Retinal pigment epithelial cell (primary cell): ENCODE measurements at regions not wholly inside any gene's neighbourhood (a gene's known extent, or its start where the extent isn't known, plus 50 kb on each side); places are given as distances from the start of the nearest gene placed in this dataset.
"Not testable (repeated sequence)": the region's sequence is repeated elsewhere in the genome, so short reads cannot be mapped to it uniquely, and the experiment has no call there.

Experiments used
- DNase-seq: peaks from one replicate; pipeline ENCODE4 v3.0.0-alpha.2; 2010; ENCODE audit warnings: low read depth
- H3K4me3 ChIP-seq: 2 replicates; pipeline ENCODE4 v1.5.1; 2011; ENCODE audit warnings: mild to moderate bottlenecking, low read length, control low read depth, moderate library complexity
- TF ChIP-seq, protein P1 (sequence below): conservative IDR thresholded peaks from 2 replicates; pipeline ENCODE4 v1.5.1; 2011; ENCODE audit warnings: low read depth, low read length, control low read depth, inconsistent platforms

DNA sequence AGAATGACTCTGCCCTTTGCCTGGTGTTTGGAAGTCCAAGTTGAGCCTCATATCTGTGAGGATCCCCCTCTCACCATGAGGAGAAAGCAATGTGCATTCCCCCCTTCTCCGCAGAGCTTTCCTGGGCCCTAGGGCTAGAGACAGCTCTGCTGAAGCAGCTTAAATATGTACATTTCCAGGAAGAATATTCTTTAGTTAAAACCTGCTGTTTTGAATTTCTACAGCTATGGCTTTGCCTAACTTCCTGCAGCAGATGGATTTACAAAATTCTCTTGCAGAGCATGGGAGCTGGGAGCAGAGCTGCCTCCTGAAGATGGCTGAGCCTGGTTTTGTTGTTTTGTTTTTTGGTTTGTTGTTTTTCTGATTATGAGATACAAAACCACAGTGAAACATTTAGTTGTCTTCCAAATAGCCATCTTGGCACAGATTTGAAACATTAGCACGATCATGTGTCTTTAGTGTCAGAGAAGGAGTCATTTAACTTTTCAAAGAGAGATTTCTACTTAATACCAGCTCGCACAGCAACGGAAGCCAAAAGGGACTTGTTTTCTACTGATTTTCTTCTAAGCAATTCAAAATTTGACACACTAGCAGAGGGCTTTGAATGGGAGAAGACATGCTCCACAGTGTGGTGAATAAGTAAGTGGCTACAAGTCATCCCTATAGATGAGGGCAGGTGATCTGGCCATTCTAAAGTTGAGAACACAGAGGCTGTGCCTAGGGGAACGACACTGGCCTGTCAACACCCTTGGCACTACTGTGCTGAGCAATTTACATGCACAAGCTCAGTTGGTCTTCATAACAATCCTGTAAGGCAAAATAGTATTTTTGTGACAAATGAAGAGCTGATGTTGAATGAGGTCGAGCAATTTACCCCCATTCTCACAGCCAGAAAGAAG is 222.6 kb downstream of the MREG start:
- TF ChIP-seq, protein P1, sequence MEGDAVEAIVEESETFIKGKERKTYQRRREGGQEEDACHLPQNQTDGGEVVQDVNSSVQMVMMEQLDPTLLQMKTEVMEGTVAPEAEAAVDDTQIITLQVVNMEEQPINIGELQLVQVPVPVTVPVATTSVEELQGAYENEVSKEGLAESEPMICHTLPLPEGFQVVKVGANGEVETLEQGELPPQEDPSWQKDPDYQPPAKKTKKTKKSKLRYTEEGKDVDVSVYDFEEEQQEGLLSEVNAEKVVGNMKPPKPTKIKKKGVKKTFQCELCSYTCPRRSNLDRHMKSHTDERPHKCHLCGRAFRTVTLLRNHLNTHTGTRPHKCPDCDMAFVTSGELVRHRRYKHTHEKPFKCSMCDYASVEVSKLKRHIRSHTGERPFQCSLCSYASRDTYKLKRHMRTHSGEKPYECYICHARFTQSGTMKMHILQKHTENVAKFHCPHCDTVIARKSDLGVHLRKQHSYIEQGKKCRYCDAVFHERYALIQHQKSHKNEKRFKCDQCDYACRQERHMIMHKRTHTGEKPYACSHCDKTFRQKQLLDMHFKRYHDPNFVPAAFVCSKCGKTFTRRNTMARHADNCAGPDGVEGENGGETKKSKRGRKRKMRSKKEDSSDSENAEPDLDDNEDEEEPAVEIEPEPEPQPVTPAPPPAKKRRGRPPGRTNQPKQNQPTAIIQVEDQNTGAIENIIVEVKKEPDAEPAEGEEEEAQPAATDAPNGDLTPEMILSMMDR: no peak
- no peak overlapping the region for H3K4me3 ChIP-seq
- no peak for DNase-seq

DNA sequence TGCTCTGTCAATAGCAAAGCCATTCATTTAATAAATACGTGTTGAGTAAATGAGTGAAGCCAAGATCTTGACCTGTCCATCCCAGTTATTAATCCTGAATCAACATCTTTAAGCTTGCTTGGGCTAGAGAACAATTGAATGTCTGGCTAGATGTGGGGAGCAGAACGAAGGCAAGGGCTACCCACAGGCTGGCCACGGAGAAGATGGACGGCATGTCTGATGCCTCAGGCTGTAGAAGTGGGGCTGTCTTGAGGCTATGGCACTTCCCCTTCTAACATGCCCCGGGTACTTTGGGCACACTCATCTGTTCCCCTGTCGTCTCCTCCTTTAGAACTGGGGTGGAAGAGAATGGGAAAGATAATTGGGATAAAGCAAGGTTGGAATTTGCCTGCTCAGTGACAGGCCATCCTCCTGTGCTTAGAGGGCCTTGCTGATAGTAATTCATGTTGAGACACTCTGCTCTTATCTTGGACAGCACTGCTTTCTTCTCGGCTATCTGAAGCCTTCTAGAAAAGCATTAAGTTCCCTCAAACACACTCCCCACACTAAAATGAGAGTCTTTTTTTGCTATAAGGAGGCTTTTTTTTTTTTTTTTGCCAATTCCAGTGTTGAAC is 225.7 kb downstream of the MREG start:
- H3K4me3 ChIP-seq: no peak overlapping the region
- TF ChIP-seq, protein P1: no peak
- DNase-seq: no peak

DNA sequence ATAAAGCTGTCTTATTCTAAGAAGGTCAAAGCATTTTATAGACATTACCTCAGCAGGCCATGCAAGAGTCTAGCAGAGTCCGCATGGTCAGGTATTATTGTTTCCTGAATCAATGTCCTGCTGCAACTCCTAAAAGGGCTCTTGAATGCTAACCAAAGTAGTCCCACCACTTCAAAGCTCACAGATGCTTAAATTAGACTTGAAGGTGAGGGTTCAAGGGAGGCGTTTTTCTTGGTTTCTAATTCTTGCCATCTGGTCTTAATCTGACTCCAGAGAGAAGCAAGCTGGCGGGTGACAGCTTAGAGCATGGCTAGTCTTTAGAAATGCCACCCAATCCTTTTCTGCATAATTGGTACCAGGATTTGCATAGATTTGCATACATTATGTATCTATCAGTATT is 226.3 kb downstream of the MREG start:
- H3K4me3 ChIP-seq: no peak overlapping the region
- no peak for DNase-seq
- TF ChIP-seq, protein P1: no peak

DNA sequence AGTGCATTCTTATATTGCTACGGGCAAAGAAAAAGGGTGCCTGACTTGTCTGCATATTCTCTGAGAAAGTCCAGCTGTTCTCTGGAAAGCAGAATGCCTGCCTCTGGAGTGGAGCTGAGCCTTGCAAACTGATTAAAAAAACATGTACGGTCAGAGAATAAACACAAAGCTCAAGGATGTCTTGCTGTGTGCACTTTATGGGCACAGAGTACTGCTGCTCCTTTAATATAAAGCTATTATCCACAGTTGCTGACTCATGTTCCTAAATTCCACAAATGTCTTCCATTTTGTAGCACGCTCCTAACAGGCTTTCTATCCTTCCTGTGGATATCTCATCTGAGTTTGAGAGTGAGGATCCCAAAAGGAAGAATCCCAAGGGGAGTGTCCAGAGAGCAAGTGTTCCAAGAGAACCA is 229.0 kb downstream of the MREG start:
- no peak overlapping the region for H3K4me3 ChIP-seq
- TF ChIP-seq, protein P1: no peak
- DNase-seq: no peak

DNA sequence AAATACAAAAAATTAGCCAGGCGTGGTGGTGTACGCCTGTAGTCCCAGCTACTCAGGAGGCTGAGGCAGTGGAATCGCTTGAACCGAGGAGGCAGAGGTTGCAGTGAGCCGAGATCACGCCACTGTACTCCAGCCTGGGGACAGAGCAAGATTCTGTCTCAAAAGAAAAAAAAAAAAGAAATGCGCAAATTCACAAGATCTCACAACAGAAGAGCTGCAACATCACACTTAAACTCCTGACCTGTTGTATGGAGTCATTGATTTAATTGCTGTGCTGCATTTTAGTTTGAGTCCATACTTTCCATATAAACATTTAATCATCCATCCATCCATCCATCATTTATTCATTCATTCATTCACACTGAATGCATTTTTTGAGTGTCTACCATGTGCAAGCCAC is 229.7 kb downstream of the MREG start:
- not testable (repeated sequence) for DNase-seq, H3K4me3 ChIP-seq

DNA sequence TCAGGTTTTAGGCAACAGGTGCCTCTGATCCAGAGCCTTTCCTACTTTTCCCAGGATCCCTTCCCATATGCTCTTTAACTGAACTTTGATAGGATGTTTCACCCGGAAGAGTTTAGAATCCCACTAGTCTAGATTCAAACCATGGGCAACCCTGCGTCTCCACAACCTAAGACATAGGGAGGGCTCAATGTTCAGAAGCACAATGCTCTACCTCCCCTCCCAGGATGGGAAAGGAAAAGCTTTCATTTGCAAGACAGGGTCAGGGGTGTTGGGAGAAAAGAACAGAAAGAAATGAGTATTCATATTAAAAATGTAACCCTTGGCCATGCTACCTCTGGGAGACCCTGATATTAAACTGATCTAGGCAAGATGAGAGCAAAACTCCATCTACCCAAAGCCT is 230.4 kb downstream of the MREG start:
- TF ChIP-seq, protein P1: no peak
- DNase-seq: no peak
- no peak overlapping the region for H3K4me3 ChIP-seq

DNA sequence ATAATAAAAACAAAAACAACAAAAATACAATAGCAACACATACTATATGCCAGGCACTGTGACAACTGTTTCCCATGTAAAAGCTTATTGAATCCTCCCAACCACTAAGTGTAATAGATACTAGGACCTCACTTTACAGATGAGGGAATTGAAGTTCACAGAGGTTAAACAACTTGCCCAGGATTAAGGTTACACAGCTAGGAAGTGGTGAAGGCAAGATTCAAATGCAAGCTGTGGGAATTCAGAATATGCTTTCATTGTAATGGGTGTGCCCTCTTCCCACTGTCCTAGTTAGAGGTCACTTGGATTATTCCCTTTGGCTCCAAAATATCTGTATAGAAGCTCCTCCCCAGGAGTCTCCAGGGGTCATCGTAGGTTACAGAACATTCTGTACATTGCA is 231.1 kb downstream of the MREG start:
- TF ChIP-seq, protein P1: no peak
- no peak overlapping the region for H3K4me3 ChIP-seq
- no peak for DNase-seq
